ENCODE measurements at regions not wholly inside any gene's neighbourhood (a gene's known extent, or its start where the extent isn't known, plus 50 kb on each side); places are given as distances from the start of the nearest gene placed in this dataset.

DNA sequence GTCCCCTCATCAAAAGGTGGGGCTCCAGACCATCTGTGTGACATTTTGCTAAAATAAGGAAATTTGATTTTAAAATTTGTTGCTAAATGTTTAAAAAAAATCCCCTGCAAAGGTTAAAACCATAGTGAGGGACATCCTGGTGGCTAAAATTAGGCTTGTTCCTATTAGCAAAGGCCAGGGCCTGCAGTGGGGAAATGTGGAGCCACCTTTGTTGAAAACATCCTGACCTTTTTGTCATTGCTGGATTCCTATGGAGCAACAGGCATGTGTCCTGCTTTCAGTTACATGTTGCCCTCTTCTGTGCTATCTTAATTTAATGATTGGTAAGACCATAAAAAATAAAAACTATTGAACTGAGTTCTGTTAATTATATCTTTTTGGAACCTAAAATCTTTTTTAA lies 524.3 kb downstream of the KCTD12 start:
- FAIRE-seq (no peak), DNase-seq (ENCODE audit: low read depth) (no peak)
- no peaks in the 10 kb centered on the region for H3K4me1 ChIP-seq (ENCODE audit: insufficient read depth, low read length)
- Mint-ChIP-seq H3K4me1 (ENCODE audit: low read depth, unreplicated experiment) (peaks cover 9% of the 10 kb centered on the region), H3K27ac (ENCODE audit: unreplicated experiment) (no peak overlapping the region), H3K4me3 (ENCODE audit: unreplicated experiment) (no peak overlapping the region), H3K27me3 (ENCODE audit: low read depth, unreplicated experiment) (no peaks in the 10 kb centered on the region), H3K36me3 (ENCODE audit: low read depth, unreplicated experiment) (no peaks in the 10 kb centered on the region), H3K9me3 (ENCODE audit: unreplicated experiment) (no peaks in the 10 kb centered on the region)
- H3K27ac ChIP-seq (ENCODE audit: low read depth, low read length): no peak overlapping the region
- no peaks in the 10 kb centered on the region for H3K27me3 ChIP-seq (ENCODE audit: insufficient read depth, low read length)
- H4K20me1 ChIP-seq (ENCODE audit: insufficient read depth, low read length): no peaks in the 10 kb centered on the region
- no peak overlapping the region for H3K4me2 ChIP-seq (ENCODE audit: low read length)
- TF ChIP-seq, protein P1, sequence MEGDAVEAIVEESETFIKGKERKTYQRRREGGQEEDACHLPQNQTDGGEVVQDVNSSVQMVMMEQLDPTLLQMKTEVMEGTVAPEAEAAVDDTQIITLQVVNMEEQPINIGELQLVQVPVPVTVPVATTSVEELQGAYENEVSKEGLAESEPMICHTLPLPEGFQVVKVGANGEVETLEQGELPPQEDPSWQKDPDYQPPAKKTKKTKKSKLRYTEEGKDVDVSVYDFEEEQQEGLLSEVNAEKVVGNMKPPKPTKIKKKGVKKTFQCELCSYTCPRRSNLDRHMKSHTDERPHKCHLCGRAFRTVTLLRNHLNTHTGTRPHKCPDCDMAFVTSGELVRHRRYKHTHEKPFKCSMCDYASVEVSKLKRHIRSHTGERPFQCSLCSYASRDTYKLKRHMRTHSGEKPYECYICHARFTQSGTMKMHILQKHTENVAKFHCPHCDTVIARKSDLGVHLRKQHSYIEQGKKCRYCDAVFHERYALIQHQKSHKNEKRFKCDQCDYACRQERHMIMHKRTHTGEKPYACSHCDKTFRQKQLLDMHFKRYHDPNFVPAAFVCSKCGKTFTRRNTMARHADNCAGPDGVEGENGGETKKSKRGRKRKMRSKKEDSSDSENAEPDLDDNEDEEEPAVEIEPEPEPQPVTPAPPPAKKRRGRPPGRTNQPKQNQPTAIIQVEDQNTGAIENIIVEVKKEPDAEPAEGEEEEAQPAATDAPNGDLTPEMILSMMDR (IDR thresholded peaks at IDR 0.05; ENCODE audit: insufficient read depth, low read depth, low read length): no peak
- no peak for TF ChIP-seq EZH2 (IDR thresholded peaks at IDR 0.05; ENCODE audit: insufficient read depth, low read length)
- no peak overlapping the region for H2AFZ ChIP-seq (ENCODE audit: low read depth, low read length)
- H3K36me3 ChIP-seq (ENCODE audit: insufficient read depth, low read length): no peaks in the 10 kb centered on the region
- no peak overlapping the region for H3K9ac ChIP-seq (ENCODE audit: low read length)
- no peaks in the 10 kb centered on the region for H3K9me3 ChIP-seq (ENCODE audit: insufficient read depth, low read depth, low read length)
- H3K4me3 ChIP-seq (ENCODE audit: insufficient read depth, low read depth, low read length): no peak overlapping the region
- H3K79me2 ChIP-seq (ENCODE audit: insufficient read depth, low read length): no peaks in the 10 kb centered on the region

DNA sequence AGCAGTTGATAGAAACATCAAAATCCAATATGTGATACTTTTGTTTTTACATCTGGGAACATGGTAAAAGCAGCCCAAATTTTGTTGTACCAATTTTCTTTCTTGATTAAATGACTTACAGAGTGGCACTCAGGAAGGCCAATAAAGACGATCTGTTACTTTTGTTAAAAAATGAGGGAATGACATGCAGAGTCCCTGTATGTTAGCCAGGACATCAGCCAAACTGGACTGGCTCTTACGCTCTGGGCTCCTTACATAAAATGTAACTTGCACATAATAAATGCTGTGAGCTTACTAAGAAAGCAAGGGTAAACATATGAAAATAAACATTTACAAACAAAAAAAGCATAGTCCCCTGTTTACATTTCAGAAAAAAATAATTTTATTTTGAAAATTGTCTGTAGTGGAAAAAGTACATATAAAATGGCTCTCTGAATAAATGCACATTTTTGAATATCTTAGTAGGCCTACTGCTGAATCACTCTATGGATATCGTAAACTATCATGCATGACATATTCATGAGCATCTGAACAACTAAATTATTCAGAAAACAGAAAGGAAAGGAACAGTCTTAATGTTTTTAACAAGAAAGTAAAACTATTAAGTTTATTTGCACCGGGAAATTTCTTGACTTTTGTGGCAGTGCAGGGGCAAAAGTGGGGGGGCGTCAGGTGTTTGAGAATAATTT lies 534.5 kb downstream of the KCTD12 start:
- H3K9me3 ChIP-seq (ENCODE audit: insufficient read depth, low read depth, low read length): no peaks in the 10 kb centered on the region

DNA sequence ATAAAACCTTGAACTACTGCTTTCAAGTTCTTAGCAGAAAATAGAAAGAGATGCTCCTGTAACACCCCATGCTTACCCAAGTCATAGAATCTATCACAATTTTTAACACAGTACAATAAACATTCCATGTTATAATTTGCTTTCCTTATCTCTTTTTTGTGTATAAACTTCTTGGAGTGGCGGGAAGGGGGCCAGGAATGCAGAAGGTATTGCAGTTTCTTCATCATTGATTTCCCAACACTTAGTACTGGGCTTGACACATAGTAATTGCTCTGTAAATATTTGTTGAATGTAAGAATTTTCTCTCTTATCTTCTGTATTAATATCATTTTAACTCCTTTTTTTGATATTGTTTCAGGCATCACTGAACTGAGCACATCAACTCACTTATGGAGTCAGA lies 535.8 kb downstream of the KCTD12 start:
- H3K27me3 Mint-ChIP-seq (ENCODE audit: low read depth, unreplicated experiment): peaks cover 2% of the 10 kb centered on the region
- Histone ChIP-seq H3K9ac (ENCODE audit: low read length) (no peak overlapping the region), H3K9me3 (ENCODE audit: insufficient read depth, low read depth, low read length) (no peaks in the 10 kb centered on the region), H4K20me1 (ENCODE audit: insufficient read depth, low read length) (no peaks in the 10 kb centered on the region), H3K27ac (ENCODE audit: low read depth, low read length) (no peak overlapping the region), H3K4me3 (ENCODE audit: insufficient read depth, low read depth, low read length) (no peak overlapping the region), H3K4me1 (ENCODE audit: insufficient read depth, low read length) (no peaks in the 10 kb centered on the region), H3K79me2 (ENCODE audit: insufficient read depth, low read length) (no peaks in the 10 kb centered on the region), H2AFZ (ENCODE audit: low read depth, low read length) (no peak overlapping the region), H3K27me3 (ENCODE audit: insufficient read depth, low read length) (no peaks in the 10 kb centered on the region), H3K36me3 (ENCODE audit: insufficient read depth, low read length) (no peaks in the 10 kb centered on the region), H3K4me2 (ENCODE audit: low read length) (no peak overlapping the region)
- H3K27ac Mint-ChIP-seq (ENCODE audit: unreplicated experiment): no peak overlapping the region
- TF ChIP-seq, protein P1 (IDR thresholded peaks at IDR 0.05; ENCODE audit: insufficient read depth, low read depth, low read length): no peak
- TF ChIP-seq EZH2 (IDR thresholded peaks at IDR 0.05; ENCODE audit: insufficient read depth, low read length): no peak
- no peaks in the 10 kb centered on the region for H3K9me3 Mint-ChIP-seq (ENCODE audit: unreplicated experiment)
- FAIRE-seq: no peak
- H3K4me1 Mint-ChIP-seq (ENCODE audit: low read depth, unreplicated experiment): peaks cover 1% of the 10 kb centered on the region
- no peak for DNase-seq (ENCODE audit: low read depth)
- H3K4me3 Mint-ChIP-seq (ENCODE audit: unreplicated experiment): no peak overlapping the region
- H3K36me3 Mint-ChIP-seq (ENCODE audit: low read depth, unreplicated experiment): no peaks in the 10 kb centered on the region

More for the DNA sequence above, 534.5 kb downstream of the KCTD12 start:
- no peak overlapping the region for H3K9ac ChIP-seq (ENCODE audit: low read length)
- no peaks in the 10 kb centered on the region for H3K4me1 ChIP-seq (ENCODE audit: insufficient read depth, low read length)
- no peaks in the 10 kb centered on the region for H3K36me3 ChIP-seq (ENCODE audit: insufficient read depth, low read length)
- no peak overlapping the region for H2AFZ ChIP-seq (ENCODE audit: low read depth, low read length)
- Mint-ChIP-seq H3K9me3 (ENCODE audit: unreplicated experiment) (no peaks in the 10 kb centered on the region), H3K4me1 (ENCODE audit: low read depth, unreplicated experiment) (peaks cover 1% of the 10 kb centered on the region), H3K27me3 (ENCODE audit: low read depth, unreplicated experiment) (no peaks in the 10 kb centered on the region), H3K36me3 (ENCODE audit: low read depth, unreplicated experiment) (no peaks in the 10 kb centered on the region), H3K27ac (ENCODE audit: unreplicated experiment) (no peak overlapping the region), H3K4me3 (ENCODE audit: unreplicated experiment) (no peak overlapping the region)
- H3K4me3 ChIP-seq (ENCODE audit: insufficient read depth, low read depth, low read length): no peak overlapping the region
- no peak overlapping the region for H3K4me2 ChIP-seq (ENCODE audit: low read length)
- DNase-seq (ENCODE audit: low read depth) (no peak), FAIRE-seq (no peak)
- TF ChIP-seq, protein P1 (IDR thresholded peaks at IDR 0.05; ENCODE audit: insufficient read depth, low read depth, low read length): no peak
- no peak for TF ChIP-seq EZH2 (IDR thresholded peaks at IDR 0.05; ENCODE audit: insufficient read depth, low read length)
- H3K27ac ChIP-seq (ENCODE audit: low read depth, low read length): no peak overlapping the region
- H3K27me3 ChIP-seq (ENCODE audit: insufficient read depth, low read length): no peaks in the 10 kb centered on the region
- no peaks in the 10 kb centered on the region for H3K79me2 ChIP-seq (ENCODE audit: insufficient read depth, low read length)
- no peaks in the 10 kb centered on the region for H4K20me1 ChIP-seq (ENCODE audit: insufficient read depth, low read length)
